MM.1S (cell line): ENCODE measurements at regions not wholly inside any gene's neighbourhood (a gene's known extent, or its start where the extent isn't known, plus 50 kb on each side); places are given as distances from the start of the nearest gene placed in this dataset.

Source experiments
- DNase-seq: peaks from one replicate; pipeline ENCODE4 v3.0.0-alpha.2; 2015
- H2AFZ ChIP-seq: fragments of 300-600 bp; sonication (generic); 2 replicates; pipeline ENCODE4 v1.6.0; 2016; ENCODE audit warnings: antibody characterized with exemption, low read length
- H3F3A ChIP-seq: fragments of 300-600 bp; sonication (generic); 2 replicates; pipeline ENCODE4 v1.6.1; 2016; ENCODE audit warnings: mild to moderate bottlenecking, antibody characterized with exemption, low read length, moderate library complexity, mixed read lengths; ENCODE audit not compliant: insufficient read depth
- H3K27ac ChIP-seq: fragments of 300-600 bp; sonication (generic); 2 replicates; pipeline ENCODE4 v1.5.1; 2016; ENCODE audit warnings: mild to moderate bottlenecking, low read length
- H3K27me3 ChIP-seq: fragments of 300-600 bp; sonication (generic); replicated peaks from 2 replicates; pipeline ENCODE4 v1.6.0; 2016; ENCODE audit warnings: low read length; ENCODE audit not compliant: insufficient read depth
- H3K36me3 ChIP-seq: fragments of 300-600 bp; sonication (generic); replicated peaks from 2 replicates; pipeline ENCODE4 v1.6.1; 2016; ENCODE audit warnings: mild to moderate bottlenecking, low read length, mixed read lengths; ENCODE audit not compliant: insufficient read depth
- H3K4me1 ChIP-seq: fragments of 300-600 bp; sonication (generic); 2 replicates; pipeline ENCODE4 v1.6.1; 2016; ENCODE audit warnings: low read length, mixed read lengths
- H3K4me2 ChIP-seq: fragments of 300-600 bp; sonication (generic); 2 replicates; pipeline ENCODE4 v1.6.0; 2016; ENCODE audit warnings: low read depth, low read length
- H3K4me3 ChIP-seq: fragments of 300-600 bp; sonication (generic); 2 replicates; pipeline ENCODE4 v1.5.1; 2016; ENCODE audit warnings: low read length, mixed read lengths
- H3K79me2 ChIP-seq: fragments of 300-600 bp; sonication (generic); 2 replicates; pipeline ENCODE4 v1.6.1; 2016; ENCODE audit warnings: mixed run types, low read length, mixed read lengths
- H3K9ac ChIP-seq: fragments of 300-600 bp; sonication (generic); 2 replicates; pipeline ENCODE4 v1.6.1; 2016; ENCODE audit warnings: low read length, mixed read lengths
- H3K9me2 ChIP-seq: fragments of 300-600 bp; sonication (generic); replicated peaks from 2 replicates; pipeline ENCODE4 v1.6.1; 2016; ENCODE audit warnings: mild to moderate bottlenecking, low read length, mixed read lengths; ENCODE audit not compliant: insufficient read depth
- H3K9me3 ChIP-seq: fragments of 300-600 bp; sonication (generic); replicated peaks from 2 replicates; pipeline ENCODE4 v1.6.1; 2016; ENCODE audit warnings: mild to moderate bottlenecking, low read length, mixed read lengths; ENCODE audit not compliant: insufficient read depth
- H4K20me1 ChIP-seq: fragments of 300-600 bp; sonication (generic); 2 replicates; pipeline ENCODE4 v1.6.1; 2016; ENCODE audit warnings: mild to moderate bottlenecking, low read length, moderate library complexity, mixed read lengths; ENCODE audit not compliant: insufficient read depth
- EZH2 ChIP-seq: fragments of 300-600 bp; sonication (generic); optimal IDR thresholded peaks from 2 replicates; pipeline ENCODE3; 2017; ENCODE audit warnings: low read depth, mild to moderate bottlenecking, antibody characterized with exemption, low read length, mixed read lengths
- EZH2phosphoT487 ChIP-seq: fragments of 300-600 bp; sonication (generic); IDR thresholded peaks from 2 replicates; pipeline ENCODE4 v1.6.1; 2018; ENCODE audit warnings: antibody characterized with exemption, low read length
- TF ChIP-seq, protein P1 (sequence below): fragments of 300-600 bp; sonication (generic); IDR thresholded peaks from 2 replicates; pipeline ENCODE4 v1.5.1; 2016; ENCODE audit warnings: antibody characterized with exemption, low read length, mixed read lengths

DNA sequence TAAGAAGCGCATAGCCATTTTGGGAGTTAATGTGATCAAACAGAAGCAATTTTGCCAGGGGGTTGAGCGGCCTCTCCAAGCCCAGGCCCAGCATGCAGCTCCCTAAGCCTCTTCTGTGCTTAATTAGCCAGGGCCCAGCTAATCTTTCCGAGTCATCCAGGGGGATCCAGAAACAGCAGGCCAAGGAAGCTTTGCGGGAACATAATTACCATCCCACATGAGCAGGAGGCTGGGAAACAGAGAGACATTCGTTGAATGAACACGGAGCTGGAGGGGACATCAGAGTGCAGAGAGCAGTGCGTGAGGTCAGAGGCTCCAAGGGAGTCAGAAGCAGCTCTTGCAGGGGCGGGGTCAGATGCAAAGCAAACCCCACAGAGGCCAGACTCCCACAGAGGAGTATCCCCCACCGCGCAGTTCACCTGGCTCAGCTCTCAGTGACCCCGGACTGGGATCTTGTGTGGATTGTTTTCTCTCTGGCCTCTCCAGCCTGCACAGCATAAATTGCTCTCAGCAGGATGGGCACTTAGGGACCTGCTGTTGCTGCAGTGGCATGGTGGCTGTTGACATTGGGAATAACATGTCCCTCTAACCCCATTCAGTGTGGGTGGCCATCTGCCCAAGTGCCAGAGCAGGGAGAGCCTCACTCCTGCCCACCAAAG, 657.4 kb downstream of the AJAP1 start:
- H3K9me2 ChIP-seq: no peaks in the 10 kb centered on the region
- H3K4me3 ChIP-seq: no peak overlapping the region
- H3K9ac ChIP-seq: no peak overlapping the region
- no peaks in the 10 kb centered on the region for H3F3A ChIP-seq
- TF ChIP-seq, protein P1, sequence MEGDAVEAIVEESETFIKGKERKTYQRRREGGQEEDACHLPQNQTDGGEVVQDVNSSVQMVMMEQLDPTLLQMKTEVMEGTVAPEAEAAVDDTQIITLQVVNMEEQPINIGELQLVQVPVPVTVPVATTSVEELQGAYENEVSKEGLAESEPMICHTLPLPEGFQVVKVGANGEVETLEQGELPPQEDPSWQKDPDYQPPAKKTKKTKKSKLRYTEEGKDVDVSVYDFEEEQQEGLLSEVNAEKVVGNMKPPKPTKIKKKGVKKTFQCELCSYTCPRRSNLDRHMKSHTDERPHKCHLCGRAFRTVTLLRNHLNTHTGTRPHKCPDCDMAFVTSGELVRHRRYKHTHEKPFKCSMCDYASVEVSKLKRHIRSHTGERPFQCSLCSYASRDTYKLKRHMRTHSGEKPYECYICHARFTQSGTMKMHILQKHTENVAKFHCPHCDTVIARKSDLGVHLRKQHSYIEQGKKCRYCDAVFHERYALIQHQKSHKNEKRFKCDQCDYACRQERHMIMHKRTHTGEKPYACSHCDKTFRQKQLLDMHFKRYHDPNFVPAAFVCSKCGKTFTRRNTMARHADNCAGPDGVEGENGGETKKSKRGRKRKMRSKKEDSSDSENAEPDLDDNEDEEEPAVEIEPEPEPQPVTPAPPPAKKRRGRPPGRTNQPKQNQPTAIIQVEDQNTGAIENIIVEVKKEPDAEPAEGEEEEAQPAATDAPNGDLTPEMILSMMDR: no peak
- TF ChIP-seq EZH2 (no peak), EZH2phosphoT487 (no peak)
- no peak overlapping the region for H3K27ac ChIP-seq
- H3K4me1 ChIP-seq: no peaks in the 10 kb centered on the region
- no peaks in the 10 kb centered on the region for H3K9me3 ChIP-seq
- no peaks in the 10 kb centered on the region for H4K20me1 ChIP-seq
- H3K27me3 ChIP-seq: peaks cover 84% of the 10 kb centered on the region
- H3K4me2 ChIP-seq: no peak overlapping the region
- DNase-seq: no peak
- no peaks in the 10 kb centered on the region for H3K36me3 ChIP-seq
- no peak overlapping the region for H2AFZ ChIP-seq
- H3K79me2 ChIP-seq: no peaks in the 10 kb centered on the region

DNA sequence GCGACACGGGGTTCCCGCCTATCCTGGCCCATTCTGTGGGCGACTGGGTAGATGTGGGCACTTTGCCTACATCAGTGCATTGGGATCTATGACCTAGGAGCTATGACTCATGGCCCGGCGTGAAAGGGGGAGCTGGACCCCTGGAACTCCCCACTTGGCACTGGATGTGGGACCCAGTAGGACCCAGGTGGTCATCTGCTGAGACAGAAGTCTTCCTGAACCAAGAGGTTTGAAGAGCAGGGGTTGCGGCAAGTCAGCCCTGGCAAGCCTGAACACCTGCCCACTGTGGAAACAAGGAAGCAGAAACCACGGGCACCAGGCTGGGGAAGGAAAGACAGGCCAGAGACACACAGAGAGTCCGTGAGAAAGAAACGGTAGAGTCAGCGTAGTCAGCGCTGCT, 656.7 kb downstream of the AJAP1 start:
- Histone ChIP-seq H3K27ac (no peak overlapping the region), H3K4me1 (no peaks in the 10 kb centered on the region), H3K9ac (no peak overlapping the region), H3K79me2 (no peaks in the 10 kb centered on the region), H3K4me2 (no peak overlapping the region), H4K20me1 (no peaks in the 10 kb centered on the region), H3K9me3 (no peaks in the 10 kb centered on the region), H3F3A (no peaks in the 10 kb centered on the region), H2AFZ (no peak overlapping the region), H3K4me3 (no peak overlapping the region), H3K9me2 (no peaks in the 10 kb centered on the region), H3K27me3 (peaks cover 84% of the 10 kb centered on the region), H3K36me3 (no peaks in the 10 kb centered on the region)
- no peak for DNase-seq
- TF ChIP-seq EZH2phosphoT487: no peak
- no peak for TF ChIP-seq EZH2
- TF ChIP-seq, protein P1: no peak

DNA sequence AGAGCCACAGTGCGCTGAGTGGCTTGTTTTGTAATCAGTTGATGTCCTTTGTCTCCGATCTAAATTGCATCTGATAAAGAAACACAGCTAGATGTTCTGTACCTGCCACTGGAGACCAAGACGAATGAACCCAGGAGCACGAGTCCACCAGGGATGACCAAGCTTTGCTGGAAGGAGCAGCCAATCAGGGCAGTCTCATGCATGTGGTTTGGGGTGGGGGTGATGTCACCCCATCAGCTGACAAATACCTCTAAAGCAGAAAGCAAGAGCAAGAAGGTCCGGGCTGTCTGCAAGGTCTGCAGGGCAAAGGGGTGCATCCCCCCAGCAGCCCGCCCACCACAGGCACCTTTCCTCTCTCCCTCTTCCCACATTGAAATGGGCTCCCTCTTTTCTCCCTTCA, 653.8 kb downstream of the AJAP1 start:
- Histone ChIP-seq H3K9ac (no peak overlapping the region), H3K27ac (no peak overlapping the region), H3K9me3 (no peaks in the 10 kb centered on the region), H3K4me1 (no peaks in the 10 kb centered on the region), H3K4me2 (no peak overlapping the region), H3F3A (no peaks in the 10 kb centered on the region), H4K20me1 (no peaks in the 10 kb centered on the region), H3K4me3 (no peak overlapping the region), H3K27me3 (peaks cover 81% of the 10 kb centered on the region), H3K79me2 (no peaks in the 10 kb centered on the region), H3K36me3 (no peaks in the 10 kb centered on the region), H2AFZ (no peak overlapping the region), H3K9me2 (no peaks in the 10 kb centered on the region)
- TF ChIP-seq EZH2phosphoT487: no peak
- TF ChIP-seq EZH2: no peak
- TF ChIP-seq, protein P1: no peak
- DNase-seq: no peak
